Islet precursor cell (in vitro differentiated cells): ENCODE measurements at regions not wholly inside any gene's neighbourhood (a gene's known extent, or its start where the extent isn't known, plus 50 kb on each side); places are given as distances from the start of the nearest gene placed in this dataset.
A peak's percentile ranks its signal among the peaks of the same experiment; 100 is the strongest.
"Not testable (repeated sequence)": the region's sequence is repeated elsewhere in the genome, so short reads cannot be mapped to it uniquely, and the experiment has no call there.

Experiments used
- DNase-seq: peaks from one replicate; pipeline ENCODE4 v3.0.0-alpha.2; 2018

DNA sequence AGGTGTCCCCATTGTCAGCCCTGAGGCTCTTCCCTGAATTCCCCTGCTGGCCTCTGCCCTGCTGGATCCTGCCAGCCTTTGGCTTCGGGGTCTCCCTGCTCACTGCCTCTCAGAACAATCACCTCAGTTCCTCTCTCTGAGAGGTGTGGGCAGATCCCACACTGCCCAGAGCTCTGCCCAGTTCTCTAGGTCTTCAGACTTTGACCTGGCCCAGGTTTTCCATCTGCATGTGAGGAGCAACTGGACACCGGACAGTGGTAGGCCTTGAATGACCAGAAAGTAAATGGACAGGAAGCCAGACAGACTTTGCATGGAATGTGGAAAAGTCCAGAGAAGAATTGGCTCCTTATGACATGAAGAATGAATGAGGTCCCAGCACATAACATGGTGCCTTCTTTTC, 111.8 kb downstream of the FOXD4L6 start:
- not testable (repeated sequence) for DNase-seq

- DNase-seq: not testable (repeated sequence)
Measured at GRCh38 chr9:40999952-41000700, 128.4 kb downstream of the FOXD4L6 start.

DNA sequence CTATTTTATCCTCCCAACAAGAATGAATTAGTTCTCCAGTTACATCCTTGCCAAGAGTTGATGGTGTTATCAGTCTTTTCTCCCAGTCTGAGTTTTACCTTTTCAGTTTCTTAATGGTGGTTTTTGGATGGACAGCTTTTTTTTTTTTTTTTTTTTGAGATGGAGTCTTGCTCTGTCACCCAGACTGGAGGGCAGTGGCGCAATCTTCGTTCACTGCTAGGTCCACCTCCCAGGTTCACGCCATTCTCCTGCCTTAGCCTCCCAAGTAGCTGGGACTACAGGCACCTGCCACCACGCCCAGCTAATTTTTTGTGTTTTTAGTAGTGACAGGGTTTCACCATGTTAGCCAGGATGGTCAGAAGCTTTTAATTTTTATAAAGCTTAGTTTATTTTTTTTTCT, 133.0 kb downstream of the FOXD4L6 start:
- not testable (repeated sequence) for DNase-seq

GRCh38 chr9:40993842-40994241, 134.6 kb downstream of the FOXD4L6 start:
- not testable (repeated sequence) for DNase-seq

- not testable (repeated sequence) for DNase-seq
Measured at GRCh38 chr9:40993375-40993774, 135.1 kb downstream of the FOXD4L6 start.

GRCh38 chr9:40992472-40992821, 136.0 kb downstream of the FOXD4L6 start:
- peak; percentile 77 for DNase-seq

GRCh38 chr9:40991741-40992471, 136.6 kb downstream of the FOXD4L6 start:
- DNase-seq: peak; percentile 97

GRCh38 chr9:40991100-40991740, 137.3 kb downstream of the FOXD4L6 start:
- not testable (repeated sequence) for DNase-seq

DNA sequence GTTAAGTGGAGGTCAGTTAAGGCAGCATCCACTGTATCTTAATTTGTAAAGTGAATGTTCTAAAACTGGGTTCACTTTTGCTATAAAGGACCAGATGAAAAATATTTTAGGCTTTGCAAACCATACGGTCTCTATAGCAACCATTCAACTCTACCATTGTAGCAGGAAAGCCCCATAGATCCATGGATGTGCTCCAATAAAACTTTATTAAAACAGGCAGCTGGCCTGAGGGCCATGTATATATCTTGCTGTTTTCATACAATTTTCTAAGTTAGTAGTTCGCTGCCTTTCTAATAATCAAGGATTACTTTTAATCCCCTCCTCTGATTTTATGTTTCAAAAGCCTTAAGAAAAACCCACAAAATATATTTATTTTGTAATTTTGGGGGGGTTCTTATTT, 142.1 kb downstream of the FOXD4L6 start:
- DNase-seq: not testable (repeated sequence)

- DNase-seq: not testable (repeated sequence)
Measured at GRCh38 chr9:40975351-40975750, 153.1 kb downstream of the FOXD4L6 start.

GRCh38 chr9:40974912-40975311, 153.6 kb downstream of the FOXD4L6 start:
- not testable (repeated sequence) for DNase-seq

DNA sequence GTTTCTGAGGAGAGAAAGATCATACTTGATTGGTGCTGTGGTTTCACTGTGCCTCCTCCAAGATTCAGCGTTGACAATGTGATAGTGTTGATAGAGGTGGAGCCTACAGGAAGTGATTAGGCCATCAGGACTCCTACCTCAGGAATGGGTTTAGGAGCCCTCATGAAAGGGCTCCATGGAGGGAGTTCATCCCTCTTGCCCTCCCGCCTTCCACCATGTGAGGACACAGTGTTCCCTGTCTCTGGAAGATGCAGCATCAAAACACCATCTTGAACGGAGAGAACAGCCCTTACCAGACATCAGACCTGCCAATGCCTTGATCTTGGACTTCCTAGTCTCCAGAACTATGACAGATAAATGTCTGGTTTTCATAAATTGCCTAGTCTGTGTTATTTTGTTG, 156.7 kb downstream of the FOXD4L6 start:
- not testable (repeated sequence) for DNase-seq

DNA sequence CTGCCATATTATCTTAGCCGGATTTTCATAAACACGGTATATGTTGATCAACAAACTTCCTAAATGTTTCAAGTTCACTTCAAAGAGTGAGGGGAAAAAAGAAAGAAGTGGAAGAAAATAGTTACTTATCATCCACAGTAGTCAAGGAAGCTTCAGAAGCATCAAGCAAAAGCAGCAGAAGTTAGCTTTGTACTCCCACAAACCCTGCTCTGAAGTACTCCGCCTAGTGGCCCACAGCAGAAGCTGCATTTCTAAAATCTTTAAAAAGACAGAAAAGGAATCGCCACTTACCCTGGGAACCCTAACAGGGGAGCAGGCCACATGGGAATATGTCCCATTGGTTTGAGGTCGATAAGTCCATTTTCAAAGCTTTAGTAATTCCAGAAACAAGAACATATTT, 158.1 kb downstream of the FOXD4L6 start:
- DNase-seq: not testable (repeated sequence)

DNA sequence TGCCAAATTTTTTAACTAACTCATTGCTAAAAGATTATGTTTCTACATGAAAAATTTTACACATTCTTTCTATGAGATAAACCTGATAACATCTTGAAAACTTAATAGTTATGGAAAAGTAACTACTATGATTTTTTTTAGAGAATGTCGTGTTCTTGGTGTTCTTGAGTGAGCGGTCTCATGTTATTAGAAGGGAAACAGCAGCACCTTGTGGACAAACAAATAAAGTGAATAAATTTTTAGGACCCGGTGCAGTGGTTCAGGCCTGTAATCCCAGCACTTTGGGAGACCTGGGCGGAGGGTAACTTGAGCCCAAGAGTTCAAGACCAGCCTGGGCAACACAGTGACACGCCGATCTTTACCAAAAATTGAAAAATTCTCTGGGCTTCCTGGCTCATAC, 166.0 kb downstream of the FOXD4L6 start:
- DNase-seq: not testable (repeated sequence)

- DNase-seq: not testable (repeated sequence)
Measured at GRCh38 chr9:40951876-40952494, 176.5 kb downstream of the FOXD4L6 start.

- not testable (repeated sequence) for DNase-seq
Measured at GRCh38 chr9:40946228-40946627, 182.3 kb downstream of the FOXD4L6 start.

GRCh38 chr9:40942730-40943129, 185.8 kb downstream of the FOXD4L6 start:
- not testable (repeated sequence) for DNase-seq

DNA sequence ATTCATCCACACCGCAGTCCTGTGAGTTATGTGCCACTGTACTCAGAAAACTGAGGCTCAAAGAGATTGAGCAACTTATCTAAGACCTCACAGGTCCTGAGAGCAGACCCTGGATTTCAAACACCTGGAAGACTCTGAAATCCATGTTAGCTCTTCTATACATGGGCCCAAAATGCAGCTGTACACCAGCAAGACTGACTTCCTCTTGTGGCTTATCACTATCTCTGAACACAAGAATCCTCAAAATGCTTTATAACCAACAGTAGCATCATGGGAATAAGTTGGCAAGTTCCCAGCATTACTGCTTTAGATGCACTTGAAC, 188.6 kb downstream of the FOXD4L6 start:
- DNase-seq: not testable (repeated sequence)

DNA sequence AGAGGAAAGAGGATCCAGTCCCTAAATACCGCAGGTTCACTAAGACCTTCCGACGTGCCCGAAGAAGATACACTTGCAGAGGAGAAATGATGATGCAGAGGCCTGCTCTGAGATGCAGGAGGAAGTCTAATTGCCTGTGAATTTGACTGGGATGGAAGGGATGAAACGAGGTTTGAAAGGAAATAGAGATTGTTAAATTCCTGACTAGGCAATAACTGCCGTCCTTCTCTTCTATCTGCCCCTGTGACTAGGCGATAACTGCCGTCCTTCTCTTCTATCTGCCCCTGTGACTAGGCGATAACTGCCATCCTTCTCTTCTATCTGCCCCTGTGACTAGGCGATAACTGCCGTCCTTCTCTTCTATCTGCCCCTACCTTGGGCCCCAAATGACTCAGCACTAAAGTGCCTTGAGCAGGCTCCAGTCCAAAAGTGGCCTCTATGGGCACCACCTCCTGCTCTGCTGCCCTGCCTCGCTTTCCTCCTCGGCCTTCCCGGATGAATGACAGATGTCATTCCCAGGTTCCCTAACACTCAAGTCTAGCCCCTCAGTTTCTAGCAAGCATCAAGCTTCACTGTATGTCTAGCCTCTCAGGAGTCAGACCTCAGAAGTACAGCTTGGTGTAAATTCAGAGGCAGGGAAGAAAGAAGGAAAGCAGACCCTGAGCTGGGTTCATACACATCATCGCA, 189.1 kb downstream of the FOXD4L6 start:
- DNase-seq: not testable (repeated sequence)

DNA sequence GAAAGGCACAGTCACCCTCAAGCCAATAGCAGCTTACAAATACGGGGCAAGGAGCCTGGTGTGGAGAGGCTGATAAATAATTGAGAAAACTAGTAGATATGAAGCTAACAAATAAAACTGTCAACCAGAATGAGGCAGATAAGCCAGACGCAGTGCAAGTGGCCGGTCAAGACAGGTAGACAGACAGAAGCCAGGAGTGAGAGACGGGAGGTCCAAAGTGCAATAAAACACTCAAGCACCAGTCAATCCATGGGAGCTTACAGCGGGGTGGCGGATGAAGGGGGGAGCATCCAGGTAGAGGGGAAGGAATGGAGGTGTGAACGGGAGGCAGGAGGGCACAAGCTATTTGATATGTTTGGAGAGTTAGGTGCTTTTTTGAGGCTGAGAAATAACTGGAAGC, 193.1 kb downstream of the FOXD4L6 start:
- DNase-seq: no peak

DNA sequence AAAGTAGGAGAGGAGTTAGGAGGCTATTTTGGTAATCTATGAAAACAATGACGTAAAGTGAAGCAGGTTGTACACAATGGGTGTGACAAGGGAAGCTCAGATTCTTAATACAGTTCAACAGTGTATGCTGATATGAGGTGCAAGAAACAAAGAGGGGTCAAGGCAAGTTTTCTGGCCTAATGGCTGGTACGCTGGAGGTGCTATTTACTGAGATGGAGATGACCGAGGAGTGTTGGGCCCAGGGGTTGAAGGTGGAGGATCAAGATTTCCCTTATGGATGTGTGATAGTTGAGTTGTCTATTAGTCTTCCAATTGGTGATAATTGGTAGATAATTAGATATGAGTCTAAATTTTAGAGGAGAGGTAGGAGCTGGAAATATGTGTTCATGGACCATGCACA, 194.0 kb downstream of the FOXD4L6 start:
- DNase-seq: not testable (repeated sequence)

DNA sequence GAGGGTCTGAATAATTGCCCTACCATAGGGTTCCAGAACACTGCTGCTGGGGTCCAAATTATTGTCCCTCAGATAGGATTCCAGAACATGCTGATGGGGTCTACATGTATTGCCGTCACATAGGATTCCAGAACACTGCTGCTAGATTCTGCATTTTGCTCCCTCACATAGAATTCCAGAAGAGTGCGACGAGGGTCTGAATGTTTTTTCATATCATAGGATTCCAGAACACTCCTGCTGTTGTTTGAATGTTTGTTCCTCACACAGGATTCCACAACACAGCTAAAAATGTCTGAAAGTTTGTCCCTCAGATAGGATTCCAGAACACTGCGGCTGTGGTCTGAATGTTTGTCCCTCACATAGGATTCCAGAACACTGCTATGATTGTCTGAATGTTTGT, 198.1 kb downstream of the FOXD4L6 start:
- not testable (repeated sequence) for DNase-seq

GRCh38 chr9:40929488-40929845, 199.0 kb downstream of the FOXD4L6 start:
- DNase-seq: not testable (repeated sequence)
